SK-N-SH (cell line): ENCODE measurements at regions not wholly inside any gene's neighbourhood (a gene's known extent, or its start where the extent isn't known, plus 50 kb on each side); places are given as distances from the start of the nearest gene placed in this dataset.

ENCODE experiments used
- CTCF ChIP-seq: fragments of 200-600 bp; sonication (generic); IDR thresholded peaks from 2 replicates; pipeline ENCODE4 v1.6.1; 2017; ENCODE audit warnings: antibody characterized with exemption, mild to moderate bottlenecking, moderate library complexity
- EP300 ChIP-seq, 2 experiments: IDR thresholded peaks; 2 replicates each; pipeline versions ENCODE4 v1.4.0 to v1.6.1; 2012; ENCODE audit warnings: borderline replicate concordance in 1 of 2, low read depth in 1 of 2, low read length in 1 of 2
- FOXM1 ChIP-seq: IDR thresholded peaks from 2 replicates; pipeline ENCODE4 v1.4.0; 2012; ENCODE audit warnings: low read depth, mild to moderate bottlenecking
- RFX5 ChIP-seq: IDR thresholded peaks from 2 replicates; pipeline ENCODE4 v1.6.1; 2012; ENCODE audit warnings: mild to moderate bottlenecking, improper control_type of control experiment, low read length
- TAF1 ChIP-seq: IDR thresholded peaks from 2 replicates; pipeline ENCODE4 v1.6.1; 2012; ENCODE audit warnings: low read depth, mild to moderate bottlenecking, low read length, moderate library complexity, borderline replicate concordance

- TF ChIP-seq RFX5 (no peak), TAF1 (no peak), CTCF (no peak), EP300 (IDR thresholded peaks at IDR 0.05; ENCODE audit: borderline replicate concordance in 1 of 2, low read depth in 1 of 2, low read length in 1 of 2) (no peak), FOXM1 (no peak)
These were observed 936.6 kb downstream of the ZPLD1 start for GRCh38 chr3:103371411-103371810.
